Hepatocyte (in vitro differentiated cells): ENCODE measurements at regions not wholly inside any gene's neighbourhood (a gene's known extent, or its start where the extent isn't known, plus 50 kb on each side); places are given as distances from the start of the nearest gene placed in this dataset.

Experiments
- DNase-seq: peaks from one replicate; pipeline ENCODE4 v3.0.0-alpha.2; 2016; ENCODE audit warnings: low spot score
- H2AFZ ChIP-seq: fragments of 200-600 bp; sonication (generic); 2 replicates; pipeline ENCODE4 v1.6.0; 2016; ENCODE audit warnings: antibody characterized with exemption, mild to moderate bottlenecking
- H3K27ac ChIP-seq: fragments of 200-600 bp; sonication (generic); 2 replicates; pipeline ENCODE4 v1.5.1; 2016; ENCODE audit warnings: mild to moderate bottlenecking
- H3K27me3 ChIP-seq: fragments of 200-600 bp; sonication (generic); 2 replicates; pipeline ENCODE4 v1.6.1; 2016
- H3K36me3 ChIP-seq: fragments of 200-600 bp; sonication (generic); replicated peaks from 2 replicates; pipeline ENCODE4 v1.5.1; 2016; ENCODE audit warnings: low read depth; ENCODE audit not compliant: insufficient read depth
- H3K4me1 ChIP-seq: fragments of 200-600 bp; sonication (generic); 2 replicates; pipeline ENCODE4 v1.5.1; 2016; ENCODE audit warnings: mild to moderate bottlenecking, moderate library complexity; ENCODE audit not compliant: insufficient read depth
- H3K4me2 ChIP-seq: fragments of 200-600 bp; sonication (generic); 2 replicates; pipeline ENCODE4 v1.6.0; 2016
- H3K4me3 ChIP-seq: fragments of 200-600 bp; sonication (generic); 2 replicates; pipeline ENCODE4 v1.5.1; 2016; ENCODE audit warnings: mild to moderate bottlenecking
- H3K79me2 ChIP-seq: fragments of 200-600 bp; sonication (generic); 2 replicates; pipeline ENCODE4 v1.6.0; 2017; ENCODE audit warnings: mild to moderate bottlenecking
- H3K9me2 ChIP-seq: fragments of 200-600 bp; sonication (generic); replicated peaks from 2 replicates; pipeline ENCODE4 v1.6.0; 2017; ENCODE audit warnings: mild to moderate bottlenecking; ENCODE audit not compliant: insufficient read depth
- H3K9me3 ChIP-seq: fragments of 200-600 bp; sonication (generic); 2 replicates; pipeline ENCODE4 v1.5.1; 2016; ENCODE audit warnings: low read depth, mild to moderate bottlenecking
- H4K20me1 ChIP-seq: fragments of 200-600 bp; sonication (generic); 2 replicates; pipeline ENCODE4 v1.6.0; 2016; ENCODE audit warnings: mild to moderate bottlenecking; ENCODE audit not compliant: insufficient read depth, poor library complexity, severe bottlenecking
- CTCF ChIP-seq: fragments of 200-600 bp; sonication (generic); IDR thresholded peaks from 2 replicates; pipeline ENCODE4 v1.5.1; 2016; ENCODE audit warnings: antibody characterized with exemption, mild to moderate bottlenecking; ENCODE audit not compliant: poor library complexity
- EZH2 ChIP-seq: fragments of 200-600 bp; sonication (generic); IDR thresholded peaks from 2 replicates; pipeline ENCODE4 v1.6.1; 2016; ENCODE audit warnings: antibody characterized with exemption, mild to moderate bottlenecking, borderline replicate concordance
- EZH2phosphoT487 ChIP-seq: fragments of 200-600 bp; sonication (generic); IDR thresholded peaks from one replicate; pipeline ENCODE4 v1.6.1; 2018; ENCODE audit warnings: antibody characterized with exemption, mild to moderate bottlenecking, low read depth, moderate library complexity; ENCODE audit not compliant: unreplicated experiment, severe bottlenecking
- WGBS: methylation state at CpG from one replicate; pipeline ENCODE4 v1.1.6; 2016; ENCODE audit warnings: low lambda C conversion rate; ENCODE audit errors: missing lambda C conversion rate; 5-methylcytosine and 5-hydroxymethylcytosine counted together

GRCh38 chr20:16678779-16679178 lies 51.0 kb upstream of the SNRPB2 start:
- no peak overlapping the region for H3K27ac ChIP-seq
- 85% methylated on average over 4 of the region's 4 CpGs for WGBS
- no peaks in the 10 kb centered on the region for H3K4me1 ChIP-seq
- no peaks in the 10 kb centered on the region for H3K9me2 ChIP-seq
- no peaks in the 10 kb centered on the region for H3K27me3 ChIP-seq
- TF ChIP-seq EZH2 (no peak), EZH2phosphoT487 (no peak), CTCF (no peak)
- H3K79me2 ChIP-seq = no peaks in the 10 kb centered on the region
- H3K9me3 ChIP-seq = no peaks in the 10 kb centered on the region
- no peak for DNase-seq
- no peaks in the 10 kb centered on the region for H4K20me1 ChIP-seq
- H2AFZ ChIP-seq = no peak overlapping the region
- H3K4me3 ChIP-seq = no peak overlapping the region
- H3K36me3 ChIP-seq = no peaks in the 10 kb centered on the region
- H3K4me2 ChIP-seq = no peak overlapping the region

GRCh38 chr20:16676891-16677290 lies 52.9 kb upstream of the SNRPB2 start:
- WGBS = 96% methylated on average over 1 of the region's 1 CpG
- no peaks in the 10 kb centered on the region for H3K9me2 ChIP-seq
- H3K9me3 ChIP-seq = no peaks in the 10 kb centered on the region
- H3K27ac ChIP-seq = no peak overlapping the region
- no peak overlapping the region for H3K4me3 ChIP-seq
- DNase-seq = no peak
- H3K79me2 ChIP-seq = no peaks in the 10 kb centered on the region
- H2AFZ ChIP-seq = no peak overlapping the region
- H3K4me2 ChIP-seq = no peak overlapping the region
- no peak for TF ChIP-seq EZH2
- H3K27me3 ChIP-seq = no peaks in the 10 kb centered on the region
- no peaks in the 10 kb centered on the region for H3K36me3 ChIP-seq
- H4K20me1 ChIP-seq = no peaks in the 10 kb centered on the region
- no peaks in the 10 kb centered on the region for H3K4me1 ChIP-seq

GRCh38 chr20:16675001-16675564 lies 54.7 kb upstream of the SNRPB2 start:
- no peak overlapping the region for H2AFZ ChIP-seq
- no peaks in the 10 kb centered on the region for H3K9me2 ChIP-seq
- no peaks in the 10 kb centered on the region for H3K79me2 ChIP-seq
- H3K27ac ChIP-seq = no peak overlapping the region
- no peaks in the 10 kb centered on the region for H3K27me3 ChIP-seq
- no peaks in the 10 kb centered on the region for H3K9me3 ChIP-seq
- no peak for DNase-seq
- no peak overlapping the region for H3K4me2 ChIP-seq
- H3K4me1 ChIP-seq = no peaks in the 10 kb centered on the region
- no peaks in the 10 kb centered on the region for H3K36me3 ChIP-seq
- 92% methylated on average over 4 of the region's 4 CpGs for WGBS
- TF ChIP-seq EZH2phosphoT487 = no peak
- TF ChIP-seq EZH2 = no peak
- TF ChIP-seq CTCF = no peak
- H4K20me1 ChIP-seq = no peaks in the 10 kb centered on the region
- no peak overlapping the region for H3K4me3 ChIP-seq

- 90% methylated on average over 4 of the region's 4 CpGs for WGBS
- H3K36me3 ChIP-seq = no peaks in the 10 kb centered on the region
- H2AFZ ChIP-seq = no peak overlapping the region
- no peaks in the 10 kb centered on the region for H3K9me2 ChIP-seq
- no peak for DNase-seq
- H3K4me2 ChIP-seq = no peak overlapping the region
- H3K79me2 ChIP-seq = no peaks in the 10 kb centered on the region
- TF ChIP-seq EZH2 (no peak), EZH2phosphoT487 (no peak), CTCF (no peak)
- H3K27ac ChIP-seq = no peak overlapping the region
- no peaks in the 10 kb centered on the region for H3K9me3 ChIP-seq
- H3K4me3 ChIP-seq = no peak overlapping the region
- H3K4me1 ChIP-seq = no peaks in the 10 kb centered on the region
- H3K27me3 ChIP-seq = no peaks in the 10 kb centered on the region
- H4K20me1 ChIP-seq = no peaks in the 10 kb centered on the region
These were observed 55.6 kb upstream of the SNRPB2 start for GRCh38 chr20:16674243-16674642.
